Left ventricle myocardium superior (tissue), 1 donor: ENCODE measurements at regions not wholly inside any gene's neighbourhood (a gene's known extent, or its start where the extent isn't known, plus 50 kb on each side); places are given as distances from the start of the nearest gene placed in this dataset.

ENCODE experiments used
- ATAC-seq: fragments of 200-7000 bp; cut with Tn5 transposase; one replicate; pipeline ENCODE4 v1.9.1; 2020; ENCODE audit warnings: mild to moderate bottlenecking, moderate library complexity
- DNase-seq: peaks from one replicate; pipeline ENCODE4 v3.0.0-alpha.2; 2020
- intact Hi-C: fragments of 100-400 bp; cut with micrococcal nuclease; formaldehyde crosslinking; loops from one replicate; pipeline ENCODE4 v1.11.0; 2022
- donor health status: DM: no; HTN: yes; CAD: no; lungs with severe emphysema.

- intact Hi-C loops: no loop called here
- no peak for ATAC-seq
- DNase-seq: no peak
These were observed 426.0 kb upstream of the SULF2 start for GRCh38 chr20:48211238-48211637.

DNA sequence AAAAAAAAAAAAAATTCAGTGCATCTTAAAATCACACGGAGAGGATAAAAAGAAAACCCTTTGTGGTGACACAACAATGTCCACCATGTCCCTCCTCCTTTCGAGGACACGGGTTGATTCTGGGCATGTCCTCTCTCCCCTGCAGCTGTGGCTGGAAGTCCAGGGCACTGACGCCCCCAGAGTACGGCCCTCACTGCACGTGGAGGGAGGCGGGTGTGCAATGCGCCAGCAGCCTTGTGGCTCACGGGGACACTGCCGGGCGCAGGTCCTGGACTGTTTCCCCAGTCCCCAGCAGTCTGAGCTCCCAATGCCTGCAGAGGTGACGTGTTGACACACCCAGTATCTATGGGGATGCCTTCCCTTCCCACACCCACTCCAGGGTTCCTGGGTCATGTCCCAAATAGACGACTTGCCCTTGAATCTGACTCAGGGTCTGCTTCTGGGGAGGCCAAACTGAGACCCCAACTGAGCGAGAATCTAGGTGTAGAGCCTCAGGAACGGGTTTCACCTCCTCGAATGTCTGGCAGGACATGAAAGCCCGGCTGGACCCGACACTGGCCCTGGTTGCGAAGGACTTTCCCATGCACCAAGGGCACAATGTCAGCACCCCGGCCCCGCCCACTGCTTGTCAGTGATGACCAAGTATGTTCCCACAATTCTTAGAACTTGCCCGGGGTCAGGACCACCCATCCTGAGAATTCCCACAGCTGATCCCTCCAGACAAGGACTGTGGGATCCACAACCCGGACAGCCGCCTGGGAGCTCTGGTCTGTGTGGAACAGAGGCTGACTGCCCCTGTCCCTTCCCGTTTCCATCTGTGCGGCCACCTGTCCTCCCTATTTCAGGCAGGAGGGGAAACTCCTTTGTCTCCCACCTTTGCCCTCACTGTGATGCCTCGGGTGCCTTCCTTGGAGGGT lies 425.1 kb upstream of the SULF2 start:
- ATAC-seq: no peak
- intact Hi-C loops: no loop called here
- no peak for DNase-seq

DNA sequence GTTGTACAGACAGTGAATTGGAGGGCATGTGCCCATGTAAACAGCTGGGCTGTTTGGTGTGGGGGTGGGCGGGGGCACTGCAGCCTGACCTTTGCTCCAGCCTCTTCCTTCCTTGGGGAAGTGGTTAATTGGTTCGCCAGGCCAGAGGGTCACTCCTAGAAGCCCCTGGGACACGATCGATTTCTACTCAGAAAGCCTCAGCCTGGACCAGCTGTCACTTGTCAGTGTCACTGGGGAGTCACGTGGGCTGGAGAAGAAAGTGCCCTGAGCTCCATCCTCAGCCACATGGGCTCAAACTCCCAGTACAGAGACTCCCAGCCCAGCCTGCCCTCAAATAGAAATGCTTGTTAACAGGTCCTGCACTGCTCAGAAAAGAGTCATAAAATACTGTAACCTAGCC lies 423.8 kb upstream of the SULF2 start:
- peak; percentile 39 for ATAC-seq
- DNase-seq: no peak
- intact Hi-C loops: no loop called here

- ATAC-seq: no peak
These were observed 422.9 kb upstream of the SULF2 start for GRCh38 chr20:48208176-48208575.

GRCh38 chr20:48207505-48207904 lies 422.2 kb upstream of the SULF2 start:
- no peak for DNase-seq
- intact Hi-C loops: no loop called here
- ATAC-seq: no peak

More at GRCh38 chr20:48208176-48208575, 422.9 kb upstream of the SULF2 start:
- DNase-seq: no peak
- intact Hi-C loops: no loop called here

DNA sequence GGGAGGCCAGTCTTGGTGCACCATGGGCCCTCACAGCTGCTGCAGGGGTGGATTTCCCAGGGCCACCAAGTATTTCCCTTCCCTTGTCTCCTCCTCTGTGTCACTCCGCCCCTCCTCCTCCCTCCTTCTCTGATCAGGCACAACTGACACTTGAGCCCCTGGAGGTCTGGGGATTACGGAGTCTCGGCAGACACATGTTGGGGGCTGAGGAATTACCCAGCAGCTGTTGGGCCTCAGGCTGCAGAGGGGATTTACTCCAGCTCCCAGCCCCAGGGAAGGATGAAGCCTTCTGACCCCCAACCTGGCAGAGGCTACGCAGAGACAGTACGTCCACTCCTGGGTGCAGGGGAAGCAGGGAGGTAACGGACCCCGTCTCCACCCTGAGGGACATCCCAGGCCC lies 420.5 kb upstream of the SULF2 start:
- ATAC-seq (no peak), DNase-seq (no peak)
- intact Hi-C loops: no loop called here

GRCh38 chr20:48205281-48205782 lies 420.1 kb upstream of the SULF2 start:
- ATAC-seq (no peak), DNase-seq (no peak)
- intact Hi-C loops: no loop called here

GRCh38 chr20:48204499-48204898 lies 419.2 kb upstream of the SULF2 start:
- ATAC-seq (no peak), DNase-seq (no peak)
- intact Hi-C loops: no loop called here

- DNase-seq: no peak
- ATAC-seq: peak; percentile 19
- intact Hi-C loops: no loop called here
These were observed 418.0 kb upstream of the SULF2 start for GRCh38 chr20:48203252-48203651.

DNA sequence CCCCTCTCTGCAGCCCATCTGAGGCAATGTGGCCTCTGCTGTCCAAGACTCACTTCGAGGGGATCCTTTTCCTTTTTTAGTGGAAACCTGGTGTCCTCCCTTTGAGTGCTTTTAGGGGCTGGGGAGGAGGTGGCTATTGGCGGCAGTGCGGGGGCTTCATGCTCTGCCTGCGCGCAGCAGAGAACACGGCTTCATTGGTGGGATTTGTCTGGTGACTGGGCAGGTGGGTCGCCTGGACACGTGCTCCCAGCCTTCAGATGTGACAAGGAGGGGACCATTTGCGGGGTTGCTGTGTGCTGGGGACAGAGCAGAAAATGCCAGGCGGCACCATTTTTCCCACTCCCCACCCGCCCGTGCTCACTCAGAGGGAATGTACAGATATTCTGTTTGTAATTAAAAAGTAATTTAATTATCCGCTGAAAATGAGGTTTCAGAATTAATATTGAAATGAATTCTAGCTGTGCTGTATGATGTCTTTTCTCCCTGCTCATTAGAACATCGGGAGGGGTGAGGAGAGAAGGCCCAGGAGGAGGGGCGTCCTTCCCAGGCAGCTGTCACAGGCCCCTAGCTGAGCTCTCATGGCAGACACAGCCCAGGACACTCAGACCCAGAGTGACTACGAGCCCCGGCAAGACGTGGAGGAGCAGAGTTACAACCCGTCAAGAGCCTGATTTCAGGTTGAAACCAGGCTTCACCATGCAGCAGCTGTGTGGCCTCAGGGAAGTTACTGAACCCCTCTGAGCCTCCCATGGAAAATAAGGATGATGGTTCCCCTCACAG lies 417.2 kb upstream of the SULF2 start:
- intact Hi-C loops: no loop called here
- DNase-seq: no peak
- ATAC-seq: no peak

- DNase-seq: no peak
- peak; percentile 38 for ATAC-seq
- intact Hi-C loops: no loop called here
These were observed 416.6 kb upstream of the SULF2 start for GRCh38 chr20:48201885-48202284.

DNA sequence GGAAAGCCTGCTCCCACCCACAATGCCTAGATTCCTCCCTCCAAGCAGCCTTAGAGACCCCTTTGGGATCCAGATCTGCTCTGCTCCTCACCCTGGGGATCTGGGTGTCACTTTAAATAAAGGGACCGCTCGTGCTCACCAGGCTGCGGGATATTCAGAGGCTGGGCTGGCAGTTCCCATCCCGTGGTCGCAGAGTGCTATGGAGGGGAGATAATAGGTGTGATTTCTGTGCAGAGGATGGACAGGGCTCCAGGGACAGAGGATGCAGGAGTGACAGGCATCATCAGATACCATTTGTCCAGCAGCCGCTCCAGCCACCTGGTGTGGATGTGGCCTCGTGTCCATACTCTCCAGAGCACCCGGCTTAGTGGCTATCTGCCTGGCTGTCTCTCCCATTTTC lies 415.9 kb upstream of the SULF2 start:
- DNase-seq (no peak), ATAC-seq (no peak)
- intact Hi-C loops: no loop called here

DNA sequence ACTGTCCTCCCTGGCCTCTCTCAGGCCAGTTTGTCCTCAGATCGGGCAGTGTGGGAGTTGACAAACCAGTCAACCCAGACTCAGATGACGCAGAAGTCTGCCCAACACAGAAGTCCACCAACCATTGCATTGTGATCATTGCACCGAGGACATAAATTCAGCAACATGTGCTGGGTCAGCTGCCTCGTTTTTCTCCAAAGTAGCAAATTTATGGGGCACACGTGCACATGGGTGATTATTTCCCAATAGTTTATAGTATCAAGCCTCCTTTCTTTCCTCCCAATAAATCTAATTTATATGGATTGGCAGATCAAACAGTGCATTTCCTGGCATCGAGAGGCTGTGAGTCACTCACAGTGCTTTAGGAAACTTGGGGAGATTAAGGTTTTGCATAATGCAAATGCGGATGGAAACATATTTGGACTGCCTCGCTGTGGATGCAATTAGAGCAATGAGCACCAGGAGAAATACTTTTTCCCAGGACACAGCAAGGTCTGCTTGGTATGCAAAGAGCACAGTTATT lies 413.7 kb upstream of the SULF2 start:
- no peak for ATAC-seq
- no peak for DNase-seq
- intact Hi-C loops: no loop called here

DNA sequence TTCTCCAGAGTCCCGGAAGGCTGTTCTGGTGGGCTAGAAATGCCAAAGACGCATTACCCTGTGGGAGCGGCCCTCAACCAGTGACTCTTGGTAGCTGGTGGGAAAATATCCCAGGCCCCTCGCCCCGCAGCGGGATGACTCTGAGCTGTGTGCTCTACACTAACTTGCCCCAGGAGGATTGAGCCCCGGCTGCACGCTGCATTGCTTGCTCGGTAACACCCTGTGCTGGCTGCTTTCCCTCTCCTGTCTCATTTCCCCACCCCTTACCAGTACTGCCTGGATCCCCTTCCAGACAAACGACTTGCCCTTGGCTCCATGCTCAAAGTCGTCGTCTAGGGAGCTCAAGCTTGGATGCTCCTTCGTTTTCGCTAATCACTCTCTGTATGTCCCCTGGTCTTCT lies 411.8 kb upstream of the SULF2 start:
- no peak for DNase-seq
- peak; percentile 50 for ATAC-seq
- intact Hi-C loops: no loop called here

DNA sequence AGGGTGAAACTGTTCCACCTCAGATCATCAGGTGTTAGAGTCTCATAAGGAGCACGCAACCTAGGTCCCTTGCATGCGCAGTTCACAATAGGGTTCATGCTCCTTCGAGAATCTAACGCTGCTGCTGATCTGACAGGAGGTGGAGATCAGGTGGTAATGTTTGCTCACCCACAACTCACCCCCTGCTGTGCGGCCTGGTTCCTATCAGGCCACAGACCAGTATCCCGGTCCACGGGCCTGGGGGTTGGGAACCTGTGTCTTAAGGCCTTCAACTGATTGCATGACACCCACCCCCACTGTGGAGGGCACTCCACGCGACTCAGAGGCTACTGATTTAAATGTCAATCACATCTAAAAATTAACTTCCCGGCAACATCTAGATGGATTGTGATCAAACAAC lies 411.2 kb upstream of the SULF2 start:
- intact Hi-C loops: no loop called here
- DNase-seq (no peak), ATAC-seq (no peak)

- no peak for DNase-seq
- intact Hi-C loops: no loop called here
- no peak for ATAC-seq
These were observed 410.7 kb upstream of the SULF2 start for GRCh38 chr20:48196001-48196400.

- DNase-seq (no peak), ATAC-seq (no peak)
- intact Hi-C loops: no loop called here
These were observed 410.0 kb upstream of the SULF2 start for GRCh38 chr20:48195121-48195870.

- ATAC-seq (no peak), DNase-seq (no peak)
- intact Hi-C loops: no loop called here
These were observed 409.3 kb upstream of the SULF2 start for GRCh38 chr20:48194583-48194982.

- DNase-seq (no peak), ATAC-seq (no peak)
- intact Hi-C loops: no loop called here
These were observed 408.5 kb upstream of the SULF2 start for GRCh38 chr20:48193627-48194425.
